ENCODE measurements at regions not wholly inside any gene's neighbourhood (a gene's known extent, or its start where the extent isn't known, plus 50 kb on each side); places are given as distances from the start of the nearest gene placed in this dataset.

- H3K36me3 Mint-ChIP-seq (ENCODE audit: insufficient read depth) = no peaks in the 10 kb centered on the region
- TF ChIP-seq CTCF (IDR thresholded peaks at IDR 0.05; ENCODE audit: unreplicated experiment) = no peak
- H3K27ac Mint-ChIP-seq = no peak overlapping the region
- H3K4me1 Mint-ChIP-seq (ENCODE audit: low read depth) = no peaks in the 10 kb centered on the region
- H3K9me3 Mint-ChIP-seq (ENCODE audit: low read depth) = no peaks in the 10 kb centered on the region
- H3K27me3 Mint-ChIP-seq = peaks cover 7% of the 10 kb centered on the region
- no peak overlapping the region for H3K4me3 Mint-ChIP-seq (ENCODE audit: low read depth)
- DNase-seq (ENCODE audit: low spot score, unreplicated experiment) = no peak
Observed at GRCh38 chr9:115277301-115277700, 159.3 kb upstream of the TNC start.

- H3K4me3 Mint-ChIP-seq (ENCODE audit: low read depth) = no peak overlapping the region
- H3K27ac Mint-ChIP-seq = no peak overlapping the region
- DNase-seq (ENCODE audit: low spot score, unreplicated experiment) = no peak
- H3K9me3 Mint-ChIP-seq (ENCODE audit: low read depth) = no peaks in the 10 kb centered on the region
- H3K36me3 Mint-ChIP-seq (ENCODE audit: insufficient read depth) = no peaks in the 10 kb centered on the region
- no peaks in the 10 kb centered on the region for H3K4me1 Mint-ChIP-seq (ENCODE audit: low read depth)
- H3K27me3 Mint-ChIP-seq = peaks cover 10% of the 10 kb centered on the region
- no peak for TF ChIP-seq CTCF (IDR thresholded peaks at IDR 0.05; ENCODE audit: unreplicated experiment)
Observed at GRCh38 chr9:115278326-115279035, 160.5 kb upstream of the TNC start.

- H3K27me3 Mint-ChIP-seq = peaks cover 6% of the 10 kb centered on the region
- no peak overlapping the region for H3K27ac Mint-ChIP-seq
- H3K4me3 Mint-ChIP-seq (ENCODE audit: low read depth) = no peak overlapping the region
- TF ChIP-seq CTCF (IDR thresholded peaks at IDR 0.05; ENCODE audit: unreplicated experiment) = no peak
- no peak for DNase-seq (ENCODE audit: low spot score, unreplicated experiment)
- H3K4me1 Mint-ChIP-seq (ENCODE audit: low read depth) = no peaks in the 10 kb centered on the region
- H3K36me3 Mint-ChIP-seq (ENCODE audit: insufficient read depth) = no peaks in the 10 kb centered on the region
- no peaks in the 10 kb centered on the region for H3K9me3 Mint-ChIP-seq (ENCODE audit: low read depth)
Observed at GRCh38 chr9:115283395-115283794, 165.4 kb upstream of the TNC start.

GRCh38 chr9:115285836-115286235 is 167.9 kb upstream of the TNC start:
- Mint-ChIP-seq H3K36me3 (ENCODE audit: insufficient read depth) (no peaks in the 10 kb centered on the region), H3K4me3 (ENCODE audit: low read depth) (no peak overlapping the region), H3K4me1 (ENCODE audit: low read depth) (no peaks in the 10 kb centered on the region), H3K27ac (no peak overlapping the region), H3K27me3 (peaks cover 6% of the 10 kb centered on the region), H3K9me3 (ENCODE audit: low read depth) (no peaks in the 10 kb centered on the region)
- TF ChIP-seq CTCF (IDR thresholded peaks at IDR 0.05; ENCODE audit: unreplicated experiment) = no peak
- no peak for DNase-seq (ENCODE audit: low spot score, unreplicated experiment)

- H3K36me3 Mint-ChIP-seq (ENCODE audit: insufficient read depth) = no peaks in the 10 kb centered on the region
- no peak for DNase-seq (ENCODE audit: low spot score, unreplicated experiment)
- no peak overlapping the region for H3K4me3 Mint-ChIP-seq (ENCODE audit: low read depth)
- peaks cover 4% of the 10 kb centered on the region for H3K4me1 Mint-ChIP-seq (ENCODE audit: low read depth)
- H3K9me3 Mint-ChIP-seq (ENCODE audit: low read depth) = no peaks in the 10 kb centered on the region
- no peak for TF ChIP-seq CTCF (IDR thresholded peaks at IDR 0.05; ENCODE audit: unreplicated experiment)
- H3K27ac Mint-ChIP-seq = no peak overlapping the region
- peaks cover 6% of the 10 kb centered on the region for H3K27me3 Mint-ChIP-seq
Observed at GRCh38 chr9:115286411-115286810, 168.5 kb upstream of the TNC start.
